DND-41 (cell line): ENCODE measurements at regions not wholly inside any gene's neighbourhood (a gene's known extent, or its start where the extent isn't known, plus 50 kb on each side); places are given as distances from the start of the nearest gene placed in this dataset.
"Not testable (repeated sequence)": the region's sequence is repeated elsewhere in the genome, so short reads cannot be mapped to it uniquely, and the experiment has no call there.

ENCODE experiments used
- ATAC-seq: fragments of 200-7000 bp; cut with Tn5 transposase; 3 replicates; pipeline ENCODE4 v1.9.1; 2021; ENCODE audit warnings: low read depth; ENCODE audit not compliant: insufficient read depth
- DNase-seq: peaks from one replicate; pipeline ENCODE4 v3.0.0-alpha.2; 2020
- H2AFZ ChIP-seq: 2 replicates; pipeline ENCODE4 v1.6.0; 2012; ENCODE audit warnings: low read depth, low read length
- H3K27ac ChIP-seq: 2 replicates; pipeline ENCODE4 v1.5.1; 2012; ENCODE audit warnings: low read length, inconsistent platforms
- H3K27me3 ChIP-seq: fragments of 200-600 bp; sonication (generic); 2 replicates; pipeline ENCODE4 v1.6.0; 2012; ENCODE audit warnings: low read length, mild to moderate bottlenecking, inconsistent platforms; ENCODE audit not compliant: insufficient read depth, poor library complexity
- H3K36me3 ChIP-seq: 2 replicates; pipeline ENCODE4 v1.5.1; 2012; ENCODE audit warnings: low read length, inconsistent platforms; ENCODE audit not compliant: insufficient read depth
- H3K4me1 ChIP-seq: 2 replicates; pipeline ENCODE4 v1.5.1; 2012; ENCODE audit warnings: mild to moderate bottlenecking, low read length; ENCODE audit not compliant: insufficient read depth
- H3K4me2 ChIP-seq: 2 replicates; pipeline ENCODE4 v1.6.0; 2012; ENCODE audit warnings: mild to moderate bottlenecking, moderate library complexity, low read length, inconsistent platforms; ENCODE audit not compliant: insufficient read depth
- H3K4me3 ChIP-seq, 2 experiments: fragments of 200-600 bp in 1 of 2; shearing (Covaris generic) in 1 of 2; 2 replicates each; pipeline ENCODE4 v1.5.1; 2012 to 2016; ENCODE audit warnings: inconsistent platforms in 2 of 2, low read length in 2 of 2, mild to moderate bottlenecking in 2 of 2, low read depth in 1 of 2, moderate library complexity in 1 of 2
- H3K79me2 ChIP-seq: 2 replicates; pipeline ENCODE4 v1.6.0; 2012; ENCODE audit warnings: low read length, inconsistent platforms; ENCODE audit not compliant: insufficient read depth
- H3K9ac ChIP-seq: 2 replicates; pipeline ENCODE4 v1.6.0; 2012; ENCODE audit warnings: low read depth, mild to moderate bottlenecking, inconsistent platforms, low read length, moderate library complexity
- H3K9me3 ChIP-seq: 2 replicates; pipeline ENCODE4 v1.5.1; 2012; ENCODE audit warnings: low read length, moderate library complexity, mild to moderate bottlenecking, inconsistent platforms; ENCODE audit not compliant: insufficient read depth, severe bottlenecking
- H4K20me1 ChIP-seq: 2 replicates; pipeline ENCODE4 v1.6.0; 2012; ENCODE audit warnings: low read length; ENCODE audit not compliant: insufficient read depth
- EZH2 ChIP-seq: IDR thresholded peaks from 3 replicates; pipeline ENCODE4 v1.6.1; 2012; ENCODE audit warnings: borderline replicate concordance, low read depth, mild to moderate bottlenecking, moderate library complexity, low read length, inconsistent platforms; ENCODE audit not compliant: severe bottlenecking
- TF ChIP-seq, protein P1 (sequence below): IDR thresholded peaks from 2 replicates; pipeline ENCODE4 v1.5.1; 2012; ENCODE audit warnings: borderline replicate concordance, low read length, moderate library complexity, mild to moderate bottlenecking; ENCODE audit not compliant: poor library complexity, severe bottlenecking; ENCODE audit errors: extremely low read depth

DNA sequence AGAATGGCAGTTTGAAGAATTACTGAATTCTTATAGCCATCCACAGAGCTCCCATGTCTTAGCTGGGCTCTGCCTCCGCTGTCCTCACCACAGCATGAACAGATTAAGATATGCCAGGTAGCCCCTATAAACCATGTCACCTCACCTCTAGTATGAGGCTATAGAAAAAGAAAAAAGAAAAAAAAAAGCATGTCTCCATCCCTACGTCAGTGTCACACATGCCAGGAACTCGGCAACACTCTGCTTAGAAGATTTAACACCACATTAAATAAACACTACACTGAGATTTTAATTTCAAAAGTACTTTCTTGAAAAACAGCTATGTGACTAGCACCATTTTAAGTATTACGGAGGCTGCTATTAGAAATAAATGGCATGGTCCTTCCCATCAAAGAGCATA lies 149.4 kb downstream of the CAPZA3 start:
- ATAC-seq (no peak), DNase-seq (no peak)
- Histone ChIP-seq H3K9me3 (no peaks in the 10 kb centered on the region), H3K79me2 (no peaks in the 10 kb centered on the region), H3K27ac (no peak overlapping the region), H3K4me3 (no peak overlapping the region), H3K4me1 (no peaks in the 10 kb centered on the region), H2AFZ (no peak overlapping the region), H3K9ac (no peak overlapping the region), H3K27me3 (peaks cover 21% of the 10 kb centered on the region), H3K36me3 (no peaks in the 10 kb centered on the region), H4K20me1 (no peaks in the 10 kb centered on the region), H3K4me2 (no peak overlapping the region)
- TF ChIP-seq, protein P1, sequence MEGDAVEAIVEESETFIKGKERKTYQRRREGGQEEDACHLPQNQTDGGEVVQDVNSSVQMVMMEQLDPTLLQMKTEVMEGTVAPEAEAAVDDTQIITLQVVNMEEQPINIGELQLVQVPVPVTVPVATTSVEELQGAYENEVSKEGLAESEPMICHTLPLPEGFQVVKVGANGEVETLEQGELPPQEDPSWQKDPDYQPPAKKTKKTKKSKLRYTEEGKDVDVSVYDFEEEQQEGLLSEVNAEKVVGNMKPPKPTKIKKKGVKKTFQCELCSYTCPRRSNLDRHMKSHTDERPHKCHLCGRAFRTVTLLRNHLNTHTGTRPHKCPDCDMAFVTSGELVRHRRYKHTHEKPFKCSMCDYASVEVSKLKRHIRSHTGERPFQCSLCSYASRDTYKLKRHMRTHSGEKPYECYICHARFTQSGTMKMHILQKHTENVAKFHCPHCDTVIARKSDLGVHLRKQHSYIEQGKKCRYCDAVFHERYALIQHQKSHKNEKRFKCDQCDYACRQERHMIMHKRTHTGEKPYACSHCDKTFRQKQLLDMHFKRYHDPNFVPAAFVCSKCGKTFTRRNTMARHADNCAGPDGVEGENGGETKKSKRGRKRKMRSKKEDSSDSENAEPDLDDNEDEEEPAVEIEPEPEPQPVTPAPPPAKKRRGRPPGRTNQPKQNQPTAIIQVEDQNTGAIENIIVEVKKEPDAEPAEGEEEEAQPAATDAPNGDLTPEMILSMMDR: no peak
- no peak for TF ChIP-seq EZH2

DNA sequence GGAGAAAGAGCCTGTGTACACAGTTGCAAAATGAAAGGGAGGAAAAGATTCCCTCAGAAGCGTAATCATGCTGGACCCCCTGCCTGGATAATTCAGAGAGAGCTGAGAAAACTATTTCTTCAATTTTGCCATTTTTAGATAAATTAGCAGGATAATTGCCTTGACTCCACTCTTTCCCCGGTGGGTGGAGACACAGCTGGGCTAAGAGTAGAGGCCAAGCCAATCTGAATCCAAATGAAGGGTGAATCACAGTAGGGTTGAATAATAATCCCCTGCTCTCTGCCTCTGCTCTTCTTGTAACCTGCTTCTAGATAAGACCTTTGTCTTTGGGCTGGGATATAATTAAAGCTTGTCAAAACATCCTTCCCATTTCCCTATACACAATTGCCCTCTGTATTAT lies 150.1 kb downstream of the CAPZA3 start:
- peaks cover 21% of the 10 kb centered on the region for H3K27me3 ChIP-seq
- H2AFZ ChIP-seq: no peak overlapping the region
- no peak overlapping the region for H3K4me2 ChIP-seq
- TF ChIP-seq, protein P1: no peak
- TF ChIP-seq EZH2: no peak
- no peak overlapping the region for H3K9ac ChIP-seq
- H3K4me3 ChIP-seq: no peak overlapping the region
- DNase-seq (no peak), ATAC-seq (no peak)
- no peaks in the 10 kb centered on the region for H3K36me3 ChIP-seq
- H3K4me1 ChIP-seq: no peaks in the 10 kb centered on the region
- no peaks in the 10 kb centered on the region for H3K79me2 ChIP-seq
- H4K20me1 ChIP-seq: no peaks in the 10 kb centered on the region
- no peak overlapping the region for H3K27ac ChIP-seq
- no peaks in the 10 kb centered on the region for H3K9me3 ChIP-seq

DNA sequence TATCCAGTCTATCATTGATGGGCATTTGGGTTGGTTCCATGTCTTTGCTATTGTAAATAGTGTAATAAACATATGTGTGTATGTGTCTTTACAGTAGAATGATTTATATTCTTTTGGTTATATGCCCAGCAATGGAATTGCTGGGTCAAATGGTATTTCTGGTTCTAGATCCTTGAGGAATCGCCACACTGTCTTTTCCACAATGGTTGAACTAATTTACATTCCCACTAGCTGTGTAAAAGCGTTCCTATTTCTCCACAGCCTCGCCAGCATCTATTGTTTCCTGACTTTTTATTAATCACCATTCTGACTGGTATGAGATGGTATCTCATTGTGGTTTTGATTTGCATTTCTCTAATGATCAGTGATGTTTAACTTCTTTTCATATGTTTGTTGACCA lies 152.7 kb downstream of the CAPZA3 start:
- H3K4me2 ChIP-seq, H4K20me1 ChIP-seq, H3K9ac ChIP-seq, H3K27me3 ChIP-seq, H2AFZ ChIP-seq, H3K27ac ChIP-seq, H3K36me3 ChIP-seq, H3K4me1 ChIP-seq, H3K9me3 ChIP-seq, H3K79me2 ChIP-seq, H3K4me3 ChIP-seq, ATAC-seq, DNase-seq: not testable (repeated sequence)

DNA sequence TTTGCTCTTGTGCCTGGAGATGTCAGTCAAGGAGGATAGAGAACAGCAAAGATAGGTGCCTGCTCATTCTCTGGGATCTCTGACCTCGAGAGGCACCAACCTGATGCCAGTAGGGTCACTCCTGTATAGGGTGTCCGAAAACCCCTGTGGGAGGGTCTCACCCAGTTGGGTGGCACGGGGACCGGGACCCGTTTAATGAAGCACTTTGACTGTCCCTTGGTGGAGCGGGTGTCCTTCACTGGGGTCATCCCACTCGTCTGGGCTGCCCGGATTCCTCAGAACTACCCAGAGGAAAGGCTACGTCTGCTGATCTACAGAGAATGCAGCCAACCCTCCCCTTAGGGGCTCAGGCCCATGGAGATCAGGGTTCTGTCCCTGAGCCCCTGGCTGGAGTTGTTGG lies 157.6 kb downstream of the CAPZA3 start:
- TF ChIP-seq, protein P1: no peak
- no peak for TF ChIP-seq EZH2
- Histone ChIP-seq H4K20me1 (no peaks in the 10 kb centered on the region), H3K4me2 (no peak overlapping the region)

More for the DNA sequence above, 157.6 kb downstream of the CAPZA3 start:
- Histone ChIP-seq H2AFZ (no peak overlapping the region), H3K9ac (no peak overlapping the region), H3K79me2 (no peaks in the 10 kb centered on the region), H3K4me3 (no peak overlapping the region), H3K27me3 (no peaks in the 10 kb centered on the region), H3K4me1 (no peaks in the 10 kb centered on the region), H3K9me3 (no peaks in the 10 kb centered on the region), H3K36me3 (no peaks in the 10 kb centered on the region), H3K27ac (no peak overlapping the region)
- ATAC-seq: no peak
- no peak for DNase-seq
